AG04449 (cell line): ENCODE measurements at regions not wholly inside any gene's neighbourhood (a gene's known extent, or its start where the extent isn't known, plus 50 kb on each side); places are given as distances from the start of the nearest gene placed in this dataset.
"Not testable (repeated sequence)": the region's sequence is repeated elsewhere in the genome, so short reads cannot be mapped to it uniquely, and the experiment has no call there.

ENCODE experiments used
- CTCF ChIA-PET: fragments of 350-600 bp; formaldehyde crosslinking; extraction: SDS; loops from one replicate; lab custom pipeline; 2021; ENCODE audit warnings: antibody characterized with exemption; lab: Yijun Ruan, JAX
- POLR2A ChIA-PET: fragments of 400-600, 350-600 bp; formaldehyde crosslinking; extraction: SDS; loops from one replicate; lab custom pipeline; 2020; ENCODE audit warnings: antibody characterized with exemption, inconsistent platforms; lab: Yijun Ruan, JAX
- DNase-seq: peaks from one replicate; pipeline ENCODE4 v3.0.0-alpha.2; 2010; ENCODE audit warnings: low read depth, low spot score
- H3K4me3 ChIP-seq: 2 replicates; pipeline ENCODE4 v1.5.1; 2011; ENCODE audit warnings: low read depth, mild to moderate bottlenecking, control low read depth, low read length
- TF ChIP-seq, protein P1 (sequence below): IDR thresholded peaks from one replicate; pipeline ENCODE4 v1.5.1; 2011; ENCODE audit warnings: mild to moderate bottlenecking, moderate library complexity, low read length, control low read depth, inconsistent platforms; ENCODE audit not compliant: insufficient read depth; ENCODE audit errors: missing control alignments

DNA sequence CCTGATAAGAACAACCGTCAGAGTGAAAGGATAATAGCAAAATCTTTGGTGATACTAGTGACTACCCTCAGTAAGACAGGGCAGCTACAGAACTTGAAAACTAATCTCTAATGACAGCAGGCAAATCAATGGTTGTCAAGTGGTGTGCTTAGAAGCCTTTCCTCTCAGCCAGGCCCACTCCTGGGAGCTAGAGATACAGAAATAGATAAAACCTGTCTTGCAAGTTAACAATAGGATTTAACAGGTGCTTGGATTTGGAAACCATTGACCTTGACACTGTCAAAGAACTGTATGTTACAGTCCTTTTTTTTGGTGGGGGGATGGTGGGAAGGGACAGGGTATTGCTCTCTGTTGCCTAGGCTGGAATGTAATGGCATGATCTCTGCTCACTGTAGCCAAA, 118.6 kb downstream of the BASP1 start:
- ChIA-PET POLR2A (no interaction called here), CTCF (no interaction called here)
- H3K4me3 ChIP-seq, result no peak overlapping the region
- no peak for DNase-seq
- TF ChIP-seq, protein P1, sequence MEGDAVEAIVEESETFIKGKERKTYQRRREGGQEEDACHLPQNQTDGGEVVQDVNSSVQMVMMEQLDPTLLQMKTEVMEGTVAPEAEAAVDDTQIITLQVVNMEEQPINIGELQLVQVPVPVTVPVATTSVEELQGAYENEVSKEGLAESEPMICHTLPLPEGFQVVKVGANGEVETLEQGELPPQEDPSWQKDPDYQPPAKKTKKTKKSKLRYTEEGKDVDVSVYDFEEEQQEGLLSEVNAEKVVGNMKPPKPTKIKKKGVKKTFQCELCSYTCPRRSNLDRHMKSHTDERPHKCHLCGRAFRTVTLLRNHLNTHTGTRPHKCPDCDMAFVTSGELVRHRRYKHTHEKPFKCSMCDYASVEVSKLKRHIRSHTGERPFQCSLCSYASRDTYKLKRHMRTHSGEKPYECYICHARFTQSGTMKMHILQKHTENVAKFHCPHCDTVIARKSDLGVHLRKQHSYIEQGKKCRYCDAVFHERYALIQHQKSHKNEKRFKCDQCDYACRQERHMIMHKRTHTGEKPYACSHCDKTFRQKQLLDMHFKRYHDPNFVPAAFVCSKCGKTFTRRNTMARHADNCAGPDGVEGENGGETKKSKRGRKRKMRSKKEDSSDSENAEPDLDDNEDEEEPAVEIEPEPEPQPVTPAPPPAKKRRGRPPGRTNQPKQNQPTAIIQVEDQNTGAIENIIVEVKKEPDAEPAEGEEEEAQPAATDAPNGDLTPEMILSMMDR, result no peak

GRCh38 chr5:17336723-17337122, 119.3 kb downstream of the BASP1 start:
- H3K4me3 ChIP-seq, DNase-seq, CTCF ChIA-PET, POLR2A ChIA-PET: not testable (repeated sequence)

DNA sequence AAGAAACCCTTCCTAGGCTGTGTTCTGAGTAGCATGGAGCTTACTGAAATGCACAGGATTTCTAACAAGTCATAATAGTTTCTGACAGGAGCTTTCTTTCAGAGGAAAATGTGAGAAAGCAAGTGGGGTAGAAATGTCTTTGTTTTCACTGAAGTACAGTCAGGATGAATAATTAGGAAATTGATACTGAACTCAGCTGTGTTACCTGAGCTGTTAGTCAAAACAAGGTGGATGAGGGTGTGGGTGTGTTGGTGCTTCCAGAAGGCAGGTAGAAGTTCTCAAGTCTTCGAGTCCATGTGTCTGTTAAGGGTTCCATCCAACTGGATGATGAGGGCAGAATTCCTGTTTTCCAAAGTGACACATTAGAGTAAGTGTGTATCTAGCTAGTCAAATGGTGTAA, 122.4 kb downstream of the BASP1 start:
- TF ChIP-seq, protein P1, result no peak
- H3K4me3 ChIP-seq, result no peak overlapping the region
- CTCF ChIA-PET, result no interaction called here
- no peak for DNase-seq
- POLR2A ChIA-PET, result no interaction called here

DNA sequence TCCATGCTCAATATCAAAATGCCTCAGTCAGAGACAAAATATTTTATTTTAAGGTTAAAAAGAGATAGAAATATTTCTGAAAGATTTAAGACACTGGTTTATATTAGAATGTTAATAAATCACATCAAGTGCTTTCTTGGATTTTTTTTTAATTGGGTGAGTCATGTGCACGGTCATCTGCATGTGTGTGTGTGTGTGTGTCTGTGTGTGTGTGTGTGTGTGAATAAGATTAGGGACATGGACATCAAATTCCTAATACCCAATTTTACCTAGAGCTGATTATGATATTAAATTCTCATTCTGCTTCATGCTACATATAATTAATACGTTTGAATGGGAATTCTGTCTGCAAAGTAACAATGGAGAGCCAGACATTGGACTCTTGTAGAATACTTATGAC, 122.9 kb downstream of the BASP1 start:
- no peak for DNase-seq
- ChIA-PET CTCF (no interaction called here), POLR2A (no interaction called here)

GRCh38 chr5:17340819-17341218, 123.4 kb downstream of the BASP1 start:
- DNase-seq, result no peak
- POLR2A ChIA-PET, result no interaction called here
- no peak overlapping the region for H3K4me3 ChIP-seq
- TF ChIP-seq, protein P1, result no peak
- CTCF ChIA-PET, result no interaction called here

More for the DNA sequence above, 122.9 kb downstream of the BASP1 start:
- no peak overlapping the region for H3K4me3 ChIP-seq
- TF ChIP-seq, protein P1, result no peak

GRCh38 chr5:17343675-17344074, 126.2 kb downstream of the BASP1 start:
- ChIA-PET CTCF (no interaction called here), POLR2A (no interaction called here)
- no peak overlapping the region for H3K4me3 ChIP-seq
- TF ChIP-seq, protein P1, result no peak
- DNase-seq, result peak; percentile 62

GRCh38 chr5:17346811-17347210, 129.4 kb downstream of the BASP1 start:
- ChIA-PET CTCF (no interaction called here), POLR2A (no interaction called here)
- DNase-seq, result no peak
- TF ChIP-seq, protein P1, result no peak
- no peak overlapping the region for H3K4me3 ChIP-seq
